Kidney glomerular epithelial cell (primary cell): ENCODE measurements at regions not wholly inside any gene's neighbourhood (a gene's known extent, or its start where the extent isn't known, plus 50 kb on each side); places are given as distances from the start of the nearest gene placed in this dataset.

Experiments
- DNase-seq: peaks from one replicate; lab custom pipeline; 2025; lab: John Stamatoyannopoulos, UW

DNA sequence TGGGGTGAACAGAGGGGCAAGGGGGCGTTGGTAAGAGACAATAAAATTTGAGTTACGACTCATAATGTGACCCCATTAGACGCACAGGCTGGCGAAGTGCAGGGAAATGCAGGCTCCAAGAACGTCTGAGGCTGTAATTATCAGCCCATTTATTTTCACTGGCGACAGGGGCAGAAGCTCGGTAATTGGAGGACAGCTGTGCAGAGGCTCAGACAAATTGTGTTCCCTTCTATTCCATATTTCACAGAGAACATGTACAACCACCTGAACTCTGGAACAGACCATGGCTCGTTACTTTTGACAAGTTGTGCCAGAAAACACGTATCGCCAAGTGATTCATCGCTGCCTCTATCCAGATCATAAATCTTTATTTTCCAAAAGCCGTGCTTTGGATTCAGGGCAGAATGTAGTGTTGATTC is 137.3 kb upstream of the FRMD4A start:
- DNase-seq, result peak; percentile 64

DNA sequence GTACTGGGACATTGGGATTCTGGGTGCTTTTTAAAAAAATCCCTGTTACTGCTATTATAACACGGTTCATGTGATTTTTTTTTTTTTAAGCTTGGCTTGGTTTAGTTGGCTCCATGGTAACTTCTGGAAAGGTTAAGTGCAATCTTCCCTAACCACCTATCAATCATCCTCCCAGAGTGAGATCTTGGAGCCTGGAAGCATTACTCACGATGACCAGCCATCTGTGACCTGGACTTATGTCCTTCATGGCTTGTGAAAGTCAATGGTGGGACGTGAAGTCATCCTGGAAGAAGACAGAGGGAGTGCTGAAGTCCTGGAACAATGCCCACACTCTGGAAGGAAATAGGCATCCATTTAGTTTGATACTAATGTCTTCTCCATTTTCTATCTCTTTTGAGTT is 135.5 kb upstream of the FRMD4A start:
- peak; percentile 99 for DNase-seq

DNA sequence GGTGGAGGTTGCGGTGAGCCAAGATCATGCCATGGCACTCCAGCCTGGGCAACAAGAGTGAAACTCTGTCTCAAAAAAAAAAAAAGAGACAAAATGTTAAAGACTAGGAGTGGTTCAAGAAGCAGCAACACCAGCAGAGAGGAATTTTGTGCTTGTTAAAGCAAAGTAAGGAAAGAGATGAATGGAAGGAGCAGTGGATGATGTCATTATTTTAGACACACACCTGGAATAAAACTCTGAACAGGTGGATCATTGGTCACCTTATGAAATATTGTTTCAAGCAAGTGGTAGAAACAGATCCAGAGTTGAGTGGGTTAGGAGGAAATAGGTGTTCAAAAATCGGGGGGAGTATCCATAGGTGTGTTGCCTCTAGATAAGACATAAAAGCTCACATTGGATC is 129.7 kb upstream of the FRMD4A start:
- no peak for DNase-seq

DNA sequence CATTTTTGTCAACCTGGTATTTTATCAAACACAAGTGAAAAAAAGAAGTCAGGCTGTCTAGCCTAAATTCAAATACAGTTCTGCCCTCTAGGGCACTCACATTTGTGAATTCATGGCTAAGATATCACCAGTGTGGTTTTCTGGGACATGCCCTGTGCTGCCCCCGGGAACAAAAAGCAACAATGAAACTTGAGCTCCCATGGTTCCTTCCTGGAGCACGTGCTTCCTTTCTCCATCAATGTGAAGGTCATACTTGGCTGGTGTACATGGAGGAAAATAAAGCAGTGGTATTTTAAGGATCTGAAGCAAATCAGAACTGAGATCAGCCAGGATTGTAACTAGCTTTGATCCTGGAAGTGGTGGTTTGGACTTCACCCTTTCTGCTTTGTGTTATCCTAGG is 128.9 kb upstream of the FRMD4A start:
- DNase-seq, result no peak

DNA sequence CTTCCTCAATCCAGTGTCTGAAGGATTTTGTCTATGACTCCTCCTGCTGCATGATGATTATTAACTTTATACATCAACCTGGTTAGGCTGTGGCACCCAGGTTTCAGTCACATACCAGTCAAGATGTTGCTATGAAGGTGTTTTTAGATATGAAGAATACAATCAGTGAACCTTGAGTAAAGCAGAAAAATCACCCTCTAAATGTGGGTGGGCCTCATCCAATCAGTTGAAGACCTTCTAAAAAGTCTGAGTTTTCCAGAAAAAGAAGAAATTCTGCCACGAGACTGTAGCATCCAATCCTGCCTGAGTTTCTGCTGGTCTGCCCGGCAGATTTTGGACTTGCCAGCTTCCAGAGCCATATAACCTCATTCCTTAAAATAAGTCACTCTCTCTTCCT is 126.1 kb upstream of the FRMD4A start:
- no peak for DNase-seq

DNA sequence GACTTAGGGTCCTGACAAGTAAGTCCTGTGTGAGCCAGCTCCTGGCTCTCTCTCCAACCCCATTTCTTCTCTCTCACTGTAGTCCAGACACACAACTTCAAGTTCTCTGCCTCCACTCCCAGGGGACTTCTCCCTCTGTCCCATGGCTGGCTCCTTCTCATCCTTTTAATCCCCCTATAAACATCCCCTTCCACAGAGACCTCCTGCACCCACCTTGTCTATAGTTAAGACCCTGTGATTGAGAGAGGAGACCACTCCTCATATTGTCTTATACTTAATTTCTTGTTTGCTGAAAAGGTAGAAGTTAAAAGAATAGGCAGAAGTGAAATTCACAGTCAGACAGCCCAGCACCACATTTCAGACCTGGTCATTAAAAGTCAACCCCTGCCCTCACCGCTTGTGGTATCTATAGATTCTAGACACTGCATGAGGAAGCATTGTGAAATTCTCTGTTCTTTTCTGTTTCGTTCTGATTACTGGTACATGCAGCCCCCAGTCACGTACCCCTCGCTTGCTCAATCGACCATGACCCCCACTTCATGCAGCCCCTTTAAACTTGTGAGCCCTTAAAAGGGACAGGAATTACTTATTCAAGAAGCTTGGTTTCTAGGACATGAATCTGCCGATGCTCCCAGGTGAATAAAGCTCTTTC is 125.6 kb upstream of the FRMD4A start:
- DNase-seq, result no peak

DNA sequence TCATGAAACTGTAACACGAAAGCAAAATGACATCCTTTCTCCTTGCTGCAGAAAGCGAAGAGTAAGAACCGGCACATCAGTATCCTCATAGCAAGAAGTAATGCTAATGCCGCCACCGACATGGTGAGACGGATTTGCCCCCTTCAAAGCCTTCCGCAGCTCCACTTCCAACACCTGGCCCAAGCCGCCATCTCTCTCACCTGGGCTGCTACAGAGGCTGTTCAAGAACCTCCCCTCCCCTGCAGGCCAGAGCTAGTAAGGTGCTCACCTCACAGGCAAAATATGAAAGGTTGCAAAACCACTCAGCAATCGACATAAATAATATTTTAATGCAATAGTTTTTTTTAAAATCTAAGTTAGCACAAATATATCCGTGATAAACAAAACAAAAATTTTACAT is 123.9 kb upstream of the FRMD4A start:
- DNase-seq, result no peak

DNA sequence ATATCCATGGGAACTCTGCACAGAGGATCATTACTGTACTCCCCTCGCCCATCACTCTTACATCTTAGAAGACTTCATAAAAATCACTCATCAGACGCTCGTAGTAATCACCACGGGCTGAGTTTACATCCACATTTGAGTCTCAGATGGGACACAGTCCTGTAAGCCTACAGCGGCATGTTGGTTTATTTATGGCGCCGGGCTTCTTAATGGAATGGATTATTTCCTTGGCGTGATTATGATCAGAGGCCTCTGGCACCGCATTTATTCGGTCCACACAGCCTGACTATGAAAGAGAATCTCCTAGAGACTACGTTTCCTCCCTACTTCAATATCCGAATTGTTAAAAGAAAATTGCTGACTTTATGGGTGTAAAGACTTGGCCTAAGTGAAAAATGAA is 123.5 kb upstream of the FRMD4A start:
- DNase-seq, result no peak

DNA sequence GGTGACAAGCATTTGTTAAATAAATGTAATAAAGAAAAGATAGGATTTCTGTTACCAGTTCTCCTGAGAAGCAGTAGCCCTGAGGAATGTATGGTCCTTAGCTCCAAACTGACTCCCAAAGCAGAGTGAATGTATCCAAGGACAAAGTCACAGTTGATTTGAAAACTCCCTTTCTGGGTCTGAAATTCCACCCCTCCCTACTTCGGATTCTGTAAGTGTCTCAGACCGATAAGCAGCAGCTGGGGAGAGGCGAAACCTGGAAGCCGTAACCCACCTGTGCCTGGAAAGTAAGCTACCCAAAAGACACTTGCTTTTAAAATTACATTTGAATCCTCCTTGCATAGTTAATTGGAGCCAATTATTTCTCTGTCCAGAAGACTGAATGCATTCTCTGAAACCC is 122.9 kb upstream of the FRMD4A start:
- no peak for DNase-seq

DNA sequence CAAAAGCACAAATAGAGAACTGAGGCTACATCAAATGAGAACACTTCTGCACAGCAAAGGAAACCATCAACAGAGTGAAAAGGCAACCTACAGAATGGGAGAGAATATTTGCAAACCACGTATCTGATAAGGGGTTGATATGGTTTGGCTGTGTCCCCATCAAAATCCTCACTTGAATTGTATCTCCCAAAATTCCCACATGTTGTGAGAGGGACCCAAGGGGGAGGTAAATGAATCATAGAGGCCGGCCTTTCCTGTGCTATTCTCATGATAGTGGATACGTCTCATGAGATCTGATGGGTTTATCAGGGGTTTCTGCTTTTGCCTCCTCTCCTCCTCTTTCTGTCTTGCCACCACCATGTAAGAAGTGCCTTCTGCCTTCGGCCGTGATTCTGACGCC is 120.6 kb upstream of the FRMD4A start:
- no peak for DNase-seq

DNA sequence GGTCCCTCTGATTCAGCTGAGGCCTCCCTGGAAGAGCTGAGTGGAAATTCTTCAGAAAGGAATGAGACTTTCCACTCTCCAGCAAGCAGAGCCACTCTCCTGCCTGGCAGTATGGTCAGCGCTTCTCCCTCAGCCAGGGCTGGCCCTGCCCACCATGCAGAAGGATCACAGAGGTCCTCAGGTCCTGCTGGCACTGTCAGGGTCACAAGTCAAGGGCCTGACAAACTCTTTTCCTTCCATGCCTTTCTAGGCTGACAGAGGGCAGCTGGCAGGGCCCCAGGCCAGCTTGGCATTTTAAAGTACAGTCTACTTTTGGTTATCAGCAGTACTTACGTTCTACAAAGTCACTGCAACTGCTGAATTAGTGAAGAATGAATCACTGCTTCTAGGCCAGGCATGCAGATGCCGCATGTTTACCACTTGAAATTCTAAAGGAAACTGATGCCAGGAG is 119.3 kb upstream of the FRMD4A start:
- peak; percentile 87 for DNase-seq

DNA sequence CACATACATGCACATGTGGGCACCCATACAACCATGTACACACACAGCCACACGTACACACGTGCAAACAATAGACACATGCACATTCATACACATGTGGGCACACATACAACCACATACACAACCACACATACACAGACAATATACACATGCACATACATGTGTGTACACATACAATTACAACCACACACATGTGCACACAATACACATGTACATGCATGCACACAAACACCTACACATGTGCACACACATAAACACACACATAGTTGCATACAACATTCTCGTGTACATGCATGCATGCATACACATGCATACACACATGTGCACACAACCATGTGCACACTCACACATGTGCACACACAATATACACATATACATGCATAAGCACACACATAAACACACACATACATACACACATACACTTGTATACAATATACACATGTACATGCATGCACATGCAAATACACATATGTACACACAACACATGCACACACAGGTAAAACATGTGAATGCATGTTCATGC is 118.6 kb upstream of the FRMD4A start:
- no peak for DNase-seq

DNA sequence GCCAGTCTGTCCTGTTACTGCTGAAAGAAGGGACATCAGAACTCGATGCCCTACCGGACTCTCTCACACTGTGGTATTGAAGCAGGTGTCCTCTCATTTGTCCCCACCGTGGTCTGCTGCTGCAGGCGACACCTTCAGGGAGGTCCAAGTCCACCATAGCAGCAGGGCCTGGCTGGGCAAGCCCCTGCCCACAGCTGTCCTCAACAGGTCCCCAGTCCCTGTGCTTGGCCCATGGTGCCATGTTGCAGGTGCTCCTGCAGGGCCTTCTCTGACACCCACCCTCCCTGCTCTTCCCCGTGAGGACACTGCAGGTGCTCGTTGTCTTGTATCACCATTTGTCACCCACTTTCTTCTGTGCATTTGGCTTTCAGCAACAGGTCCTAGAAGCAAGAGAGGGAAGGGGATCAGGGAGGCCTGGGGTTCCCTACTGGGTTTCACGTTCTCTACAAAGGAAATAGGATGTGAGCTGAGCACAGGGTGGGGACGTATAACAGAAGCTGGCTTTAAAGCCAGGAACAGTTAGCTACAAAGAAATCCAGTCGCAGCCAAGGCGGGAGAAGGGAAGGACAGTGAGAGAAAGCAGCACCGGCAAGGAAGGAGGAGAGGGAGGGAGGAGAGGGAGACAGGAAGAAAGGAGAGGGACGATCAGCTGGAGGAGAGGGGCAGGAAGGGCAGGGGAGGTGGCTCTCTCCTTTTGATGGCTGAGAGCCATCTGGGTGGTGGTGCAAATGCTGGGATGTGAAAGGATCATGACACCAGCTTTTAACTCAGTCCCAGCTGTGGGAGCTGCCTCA is 117.7 kb upstream of the FRMD4A start:
- DNase-seq, result no peak

DNA sequence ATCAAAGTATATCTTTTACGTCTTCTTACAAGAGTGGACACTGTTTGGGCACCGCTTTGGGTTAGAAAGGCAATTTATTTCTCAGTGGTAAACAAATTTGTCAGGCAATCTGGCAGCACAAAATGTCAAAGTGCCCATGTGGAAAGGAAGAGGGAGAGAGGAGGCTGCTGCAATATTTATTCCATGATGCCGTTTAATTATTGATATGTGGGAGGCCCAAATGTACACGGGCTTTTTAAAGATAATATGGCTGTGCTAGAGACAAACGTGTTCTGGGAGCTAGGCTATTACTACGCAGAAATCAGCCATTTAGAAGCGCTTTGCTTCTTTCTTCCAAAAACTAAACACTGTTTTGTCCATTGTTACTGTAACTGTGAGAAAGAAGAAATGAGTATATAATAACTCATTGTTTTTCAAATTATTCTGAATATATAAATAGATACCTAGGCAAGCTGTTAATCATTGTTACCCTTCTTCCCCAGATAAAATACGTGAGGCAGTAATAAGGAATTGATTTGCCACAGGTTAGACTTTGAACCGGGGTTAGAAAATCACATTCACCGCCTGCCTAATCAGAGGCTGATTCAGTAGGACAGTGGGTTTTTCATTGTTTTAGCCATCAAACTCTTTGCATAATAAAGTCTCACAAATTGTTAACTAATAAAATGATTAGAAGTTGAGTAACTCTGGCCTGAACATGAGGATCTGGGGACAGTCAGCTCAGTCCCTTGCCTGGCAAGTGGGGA is 116.5 kb upstream of the FRMD4A start:
- no peak for DNase-seq

DNA sequence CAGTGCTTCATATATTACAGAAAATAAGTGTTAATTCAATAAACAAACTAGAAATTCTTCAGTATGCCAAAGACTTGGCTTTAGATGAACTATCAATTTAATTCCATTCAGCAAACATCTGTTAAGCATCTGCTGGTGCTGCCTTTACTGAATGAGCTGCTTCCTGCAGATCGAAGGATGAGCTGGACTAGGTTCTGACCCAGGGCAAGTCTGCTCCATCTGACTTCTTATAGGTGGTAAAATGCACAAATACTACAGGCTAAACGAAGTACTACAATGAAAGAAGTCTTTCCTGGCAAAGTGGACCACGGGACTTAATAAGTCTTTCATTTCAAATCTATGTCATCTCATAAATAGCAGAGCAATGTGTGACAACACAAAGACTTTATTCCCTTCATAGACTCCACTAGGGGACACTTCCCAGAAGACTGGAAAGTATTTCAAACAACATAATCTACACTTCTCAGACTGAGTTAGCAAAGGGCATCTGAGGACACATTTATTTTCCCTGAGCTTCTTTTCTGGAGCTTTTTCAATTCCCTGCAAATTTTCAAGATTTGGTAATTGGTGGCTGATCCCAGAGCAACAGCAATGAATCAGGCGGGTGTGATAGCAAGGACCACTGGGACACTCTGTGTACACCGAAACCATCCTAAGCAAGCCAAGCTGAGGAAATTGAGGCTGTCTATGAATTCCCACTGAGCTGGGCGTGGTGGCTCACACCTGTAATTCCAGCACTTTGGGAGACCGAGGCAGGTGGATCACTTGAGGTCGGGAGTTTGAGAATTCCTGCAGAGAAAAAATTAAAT is 108.9 kb upstream of the FRMD4A start:
- DNase-seq, result no peak

DNA sequence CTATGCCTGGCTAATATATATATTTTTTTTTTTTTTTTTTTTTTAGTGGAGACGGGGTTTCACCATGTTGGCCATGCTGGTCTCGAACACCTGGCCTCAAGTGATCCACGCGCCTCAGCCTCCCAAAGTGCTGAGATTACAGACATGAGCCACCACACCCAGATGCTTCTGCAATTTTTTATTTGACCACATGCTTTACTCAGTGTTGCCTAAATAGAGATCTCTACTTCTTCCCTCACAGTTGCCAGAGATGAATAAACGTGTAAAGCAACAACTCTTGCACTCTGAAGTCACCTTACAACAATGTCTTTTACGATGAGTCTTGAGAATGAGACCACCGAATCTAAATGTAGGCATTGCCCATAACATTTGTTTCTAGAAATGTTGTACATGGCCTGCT is 107.9 kb upstream of the FRMD4A start:
- DNase-seq, result no peak

DNA sequence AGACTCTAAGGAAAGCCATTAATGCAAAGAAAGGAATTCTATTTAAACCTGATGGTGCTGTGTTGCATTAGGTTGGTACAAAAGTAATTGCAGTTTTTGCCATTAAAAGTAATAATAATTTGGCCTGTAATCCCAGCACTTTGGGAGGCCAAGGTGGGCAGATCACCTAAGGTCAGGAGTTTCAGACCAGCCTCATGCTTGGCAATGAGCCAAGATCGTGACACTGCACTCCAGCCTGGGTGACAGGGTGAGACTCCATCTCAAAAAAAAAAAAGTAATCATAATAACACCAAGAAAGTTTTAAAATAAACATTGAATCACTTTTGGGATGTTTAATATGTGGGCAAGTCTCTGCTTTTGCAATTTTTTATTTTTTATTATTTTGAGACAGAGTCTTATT is 107.3 kb upstream of the FRMD4A start:
- no peak for DNase-seq

DNA sequence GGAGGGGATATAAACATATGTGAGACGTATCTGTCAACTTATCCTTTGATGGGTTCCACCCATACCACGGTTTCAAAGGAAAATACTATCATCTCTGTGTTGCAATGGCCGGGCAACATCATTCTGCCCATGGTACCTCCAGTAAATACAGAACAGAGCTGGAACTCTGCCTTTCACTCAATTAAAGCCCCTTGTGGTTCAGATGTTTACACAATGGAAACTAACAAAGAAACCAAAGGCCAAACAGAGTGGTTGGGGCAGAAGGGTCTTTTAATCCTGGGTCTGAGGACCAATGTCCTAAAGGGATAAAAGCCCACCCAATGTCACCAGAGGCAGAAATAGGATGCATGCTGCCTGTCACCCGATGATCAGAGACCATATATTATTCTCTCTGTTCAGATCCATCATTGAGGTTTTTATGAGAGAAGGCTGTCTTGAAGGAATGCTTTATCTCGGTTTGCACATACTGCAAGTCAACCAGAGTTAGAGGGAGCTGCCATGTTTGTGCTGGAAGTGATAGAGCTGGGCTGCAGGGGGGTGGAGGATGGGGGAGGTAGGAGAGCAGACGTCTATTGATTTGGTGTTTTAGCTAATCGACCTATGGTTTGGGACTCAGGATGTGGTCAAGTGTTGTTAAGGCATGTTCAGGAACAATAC is 105.4 kb upstream of the FRMD4A start:
- no peak for DNase-seq

DNA sequence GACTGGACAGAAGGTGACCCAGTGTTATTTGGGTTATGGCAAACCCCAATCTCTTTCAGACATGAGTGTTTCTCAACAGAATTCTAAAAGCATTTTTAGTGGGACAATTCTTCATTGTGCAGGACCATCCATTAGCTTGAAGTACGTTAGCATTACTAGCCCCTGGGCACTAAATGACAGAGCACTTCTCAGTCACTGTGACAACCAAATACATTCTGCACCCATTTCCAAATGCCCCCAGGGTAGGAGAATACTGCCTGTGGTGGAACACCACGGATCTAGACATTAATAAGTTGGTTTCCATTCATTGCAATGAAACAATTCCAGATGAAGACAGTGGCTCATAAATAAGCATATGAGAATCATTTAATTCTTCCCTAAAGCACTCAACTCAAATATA is 102.4 kb upstream of the FRMD4A start:
- no peak for DNase-seq

DNA sequence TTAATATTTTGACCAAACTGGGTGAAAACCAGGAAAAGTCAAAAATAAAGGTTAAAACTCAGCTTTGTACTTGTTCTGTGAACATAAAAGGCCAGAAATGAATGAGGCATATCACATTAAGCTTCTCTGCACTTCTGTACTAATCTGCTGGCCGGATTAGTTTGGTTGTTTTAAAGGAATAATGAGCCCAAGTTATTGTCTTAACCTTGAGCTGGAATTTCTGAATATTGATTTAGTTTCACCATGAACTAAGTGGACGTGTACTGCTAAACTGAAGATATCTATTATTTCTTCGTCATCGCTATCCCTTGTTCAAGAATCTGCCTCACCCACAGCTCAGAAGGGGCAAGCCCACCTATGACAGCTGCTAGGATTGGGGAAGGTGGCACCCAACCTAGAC is 101.1 kb upstream of the FRMD4A start:
- no peak for DNase-seq

DNA sequence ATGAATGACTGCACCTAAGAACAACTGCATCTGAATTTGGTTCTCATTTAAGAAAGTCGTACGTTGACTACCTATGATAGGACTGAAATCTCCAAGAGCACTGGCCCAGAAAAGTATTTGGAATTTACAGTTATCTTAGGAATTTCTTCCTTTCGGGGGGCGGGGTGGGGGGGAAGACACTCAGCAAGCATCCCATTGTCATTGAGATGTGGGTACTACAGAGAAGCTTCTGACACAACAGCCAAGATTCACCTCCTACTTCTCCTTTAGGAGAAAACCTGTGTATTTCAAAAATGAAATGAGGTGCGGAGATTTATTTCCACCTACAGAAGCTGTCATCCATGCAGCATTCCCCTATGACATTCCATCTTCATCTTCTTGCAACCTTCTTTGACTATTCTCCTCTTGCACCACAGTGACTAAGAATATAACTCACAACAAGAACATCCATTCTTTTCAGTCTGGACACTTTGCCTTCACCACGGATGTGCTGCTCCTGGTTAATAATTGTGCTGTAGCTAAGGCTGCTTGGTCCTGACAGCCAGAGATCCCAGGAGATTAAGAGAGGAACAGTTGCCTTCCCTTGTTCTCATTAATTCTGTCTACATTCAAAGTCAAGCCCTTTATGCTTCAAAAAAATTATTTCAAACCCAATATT is 98.4 kb upstream of the FRMD4A start:
- DNase-seq, result peak; percentile 80
